ENCODE measurements at regions not wholly inside any gene's neighbourhood (a gene's known extent, or its start where the extent isn't known, plus 50 kb on each side); places are given as distances from the start of the nearest gene placed in this dataset.

DNA sequence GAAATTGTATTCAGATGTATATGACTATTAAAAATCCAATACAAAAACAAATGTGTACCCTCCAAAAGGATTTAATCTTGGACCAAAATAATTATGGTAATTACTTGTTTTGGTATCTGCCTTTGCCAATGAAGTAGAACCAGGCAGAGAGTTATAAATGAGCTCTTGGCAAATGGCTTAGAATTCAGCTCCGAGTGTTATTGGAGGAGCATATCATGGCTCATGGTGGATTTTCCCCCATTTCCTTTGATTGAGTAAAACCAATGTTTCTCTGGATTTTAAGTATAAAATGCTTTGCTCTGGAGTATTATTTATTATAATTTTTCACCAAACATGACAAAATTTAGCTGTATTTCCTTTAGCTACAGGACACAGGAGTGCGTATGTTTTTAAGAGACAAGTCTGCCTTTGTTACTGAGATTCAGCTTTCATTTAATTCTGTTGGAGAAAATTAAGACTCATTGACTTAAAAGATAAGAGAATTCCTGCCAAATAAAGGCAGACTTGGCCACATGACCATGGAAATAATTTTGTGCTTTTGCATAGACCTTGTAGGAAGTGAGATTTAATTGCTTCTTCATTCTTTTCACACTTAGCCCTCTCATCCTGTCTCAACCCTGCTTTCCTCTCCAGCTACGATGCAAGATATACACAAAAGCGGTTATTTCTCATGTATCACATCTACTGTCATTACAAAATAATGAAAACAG is 281.0 kb upstream of the SOX11 start:
- no peaks in the 10 kb centered on the region for H3K36me3 ChIP-seq (ENCODE audit: control insufficient read depth in 2 of 2, insufficient read depth in 2 of 2, low read length in 1 of 2)
- 80% methylated on average over 4 of the region's 4 CpGs for WGBS
- H3K4me3 ChIP-seq (ENCODE audit: low read length in 2 of 2): no peak overlapping the region
- H3K9me3 ChIP-seq (ENCODE audit: control insufficient read depth in 2 of 2, insufficient read depth in 1 of 2, low read length in 1 of 2): no peaks in the 10 kb centered on the region
- DNase-seq (ENCODE audit: low read depth in 6 of 9, low spot score in 9 of 9): no peak
- H3K27ac ChIP-seq (ENCODE audit: low read depth in 1 of 2, low read length in 1 of 2): no peak overlapping the region
- no peaks in the 10 kb centered on the region for H3K4me1 ChIP-seq (ENCODE audit: control insufficient read depth in 2 of 2, insufficient read depth in 2 of 2, low read length in 2 of 2)
- H3K27me3 ChIP-seq (ENCODE audit: control insufficient read depth in 2 of 2, insufficient read depth in 1 of 2, low read length in 1 of 2): no peaks in the 10 kb centered on the region

DNA sequence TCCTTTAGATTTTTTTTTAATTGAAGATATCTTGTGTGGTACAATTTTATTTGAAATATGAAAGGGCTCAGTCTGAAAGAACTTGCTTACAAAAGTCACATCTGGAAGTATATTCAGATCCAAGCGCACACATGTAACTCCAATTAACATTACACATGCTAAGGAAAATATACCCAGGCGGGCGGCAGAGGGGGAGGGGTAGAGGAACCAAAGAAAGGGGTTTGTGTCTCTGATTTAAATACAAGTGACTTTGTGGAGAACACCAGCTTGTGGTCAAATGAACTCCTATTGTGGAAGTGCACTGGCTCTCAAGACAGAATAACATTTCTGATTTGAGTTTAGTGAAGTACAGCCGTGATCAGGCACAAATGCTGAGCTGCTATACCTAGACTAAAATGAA is 280.2 kb upstream of the SOX11 start:
- no peak for DNase-seq (ENCODE audit: low read depth in 6 of 9, low spot score in 9 of 9)
- H3K27me3 ChIP-seq (ENCODE audit: control insufficient read depth in 2 of 2, insufficient read depth in 1 of 2, low read length in 1 of 2): no peaks in the 10 kb centered on the region
- no peaks in the 10 kb centered on the region for H3K4me1 ChIP-seq (ENCODE audit: control insufficient read depth in 2 of 2, insufficient read depth in 2 of 2, low read length in 2 of 2)
- no peak overlapping the region for H3K4me3 ChIP-seq (ENCODE audit: low read length in 2 of 2)
- no peaks in the 10 kb centered on the region for H3K9me3 ChIP-seq (ENCODE audit: control insufficient read depth in 2 of 2, insufficient read depth in 1 of 2, low read length in 1 of 2)
- no peaks in the 10 kb centered on the region for H3K36me3 ChIP-seq (ENCODE audit: control insufficient read depth in 2 of 2, insufficient read depth in 2 of 2, low read length in 1 of 2)
- WGBS: 90% methylated on average over 4 of the region's 4 CpGs
- no peak overlapping the region for H3K27ac ChIP-seq (ENCODE audit: low read depth in 1 of 2, low read length in 1 of 2)

DNA sequence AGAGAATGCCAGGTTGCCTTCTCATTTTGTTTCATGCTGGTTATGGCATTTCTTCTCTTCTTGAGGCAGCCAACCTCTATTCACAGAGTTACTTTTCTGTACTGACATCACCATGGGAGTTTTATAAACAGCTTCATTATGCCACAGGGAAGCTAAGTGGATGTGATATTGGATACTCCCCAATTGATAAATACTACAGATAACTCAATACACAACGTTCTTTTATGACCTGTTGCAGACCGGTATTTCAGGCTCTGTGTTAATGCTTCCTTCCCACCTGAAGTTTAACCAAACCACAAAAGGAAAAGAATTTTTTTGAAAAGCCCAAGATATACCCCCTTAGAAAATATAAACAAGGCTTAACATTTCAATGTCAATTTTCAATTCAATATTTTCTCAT is 258.3 kb upstream of the SOX11 start:
- Histone ChIP-seq H3K4me1 (ENCODE audit: control insufficient read depth in 2 of 2, insufficient read depth in 2 of 2, low read length in 2 of 2) (no peaks in the 10 kb centered on the region), H3K9me3 (ENCODE audit: control insufficient read depth in 2 of 2, insufficient read depth in 1 of 2, low read length in 1 of 2) (no peaks in the 10 kb centered on the region), H3K4me3 (ENCODE audit: low read length in 2 of 2) (no peak overlapping the region), H3K36me3 (ENCODE audit: control insufficient read depth in 2 of 2, insufficient read depth in 2 of 2, low read length in 1 of 2) (no peaks in the 10 kb centered on the region), H3K27ac (ENCODE audit: low read depth in 1 of 2, low read length in 1 of 2) (no peak overlapping the region), H3K27me3 (ENCODE audit: control insufficient read depth in 2 of 2, insufficient read depth in 1 of 2, low read length in 1 of 2) (no peaks in the 10 kb centered on the region)
- WGBS: 31% methylated on average over 2 of the region's 2 CpGs
- no peak for DNase-seq (ENCODE audit: low read depth in 6 of 9, low spot score in 9 of 9)

GRCh38 chr2:5437375-5437774 is 254.8 kb upstream of the SOX11 start:
- Histone ChIP-seq H3K9me3 (ENCODE audit: control insufficient read depth in 2 of 2, insufficient read depth in 1 of 2, low read length in 1 of 2) (no peaks in the 10 kb centered on the region), H3K36me3 (ENCODE audit: control insufficient read depth in 2 of 2, insufficient read depth in 2 of 2, low read length in 1 of 2) (no peaks in the 10 kb centered on the region), H3K4me1 (ENCODE audit: control insufficient read depth in 2 of 2, insufficient read depth in 2 of 2, low read length in 2 of 2) (no peaks in the 10 kb centered on the region), H3K4me3 (ENCODE audit: low read length in 2 of 2) (no peak overlapping the region), H3K27me3 (ENCODE audit: control insufficient read depth in 2 of 2, insufficient read depth in 1 of 2, low read length in 1 of 2) (no peaks in the 10 kb centered on the region), H3K27ac (ENCODE audit: low read depth in 1 of 2, low read length in 1 of 2) (no peak overlapping the region)
- WGBS: 93% methylated on average over 4 of the region's 4 CpGs
- DNase-seq (ENCODE audit: low read depth in 6 of 9, low spot score in 9 of 9): no peak

DNA sequence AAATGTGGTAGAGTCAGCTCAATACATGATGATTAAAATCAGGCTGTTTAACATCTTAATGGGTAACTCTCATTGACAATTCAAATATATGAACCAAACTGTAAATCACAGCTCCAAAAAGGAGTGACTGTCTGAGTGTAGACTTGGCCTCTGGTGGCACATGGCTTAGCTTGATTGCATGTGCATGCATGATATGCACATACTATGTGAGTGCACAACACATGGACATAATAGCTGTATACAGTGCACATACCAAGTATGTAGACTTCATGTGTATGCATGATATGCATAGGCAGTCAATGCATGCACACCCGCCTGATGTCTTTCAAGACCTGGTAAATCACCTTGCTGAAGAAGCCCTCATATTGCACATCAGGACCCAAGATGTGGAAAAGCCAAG is 252.0 kb upstream of the SOX11 start:
- WGBS: 97% methylated on average over 1 of the region's 1 CpG
- no peaks in the 10 kb centered on the region for H3K36me3 ChIP-seq (ENCODE audit: control insufficient read depth in 2 of 2, insufficient read depth in 2 of 2, low read length in 1 of 2)
- no peak overlapping the region for H3K4me3 ChIP-seq (ENCODE audit: low read length in 2 of 2)
- H3K4me1 ChIP-seq (ENCODE audit: control insufficient read depth in 2 of 2, insufficient read depth in 2 of 2, low read length in 2 of 2): no peaks in the 10 kb centered on the region
- no peak for DNase-seq (ENCODE audit: low read depth in 6 of 9, low spot score in 9 of 9)
- no peaks in the 10 kb centered on the region for H3K9me3 ChIP-seq (ENCODE audit: control insufficient read depth in 2 of 2, insufficient read depth in 1 of 2, low read length in 1 of 2)
- H3K27ac ChIP-seq (ENCODE audit: low read depth in 1 of 2, low read length in 1 of 2): no peak overlapping the region
- H3K27me3 ChIP-seq (ENCODE audit: control insufficient read depth in 2 of 2, insufficient read depth in 1 of 2, low read length in 1 of 2): no peaks in the 10 kb centered on the region

- Histone ChIP-seq H3K9me3 (ENCODE audit: control insufficient read depth in 2 of 2, insufficient read depth in 1 of 2, low read length in 1 of 2) (no peaks in the 10 kb centered on the region), H3K4me1 (ENCODE audit: control insufficient read depth in 2 of 2, insufficient read depth in 2 of 2, low read length in 2 of 2) (no peaks in the 10 kb centered on the region), H3K36me3 (ENCODE audit: control insufficient read depth in 2 of 2, insufficient read depth in 2 of 2, low read length in 1 of 2) (no peaks in the 10 kb centered on the region), H3K4me3 (ENCODE audit: low read length in 2 of 2) (no peak overlapping the region), H3K27me3 (ENCODE audit: control insufficient read depth in 2 of 2, insufficient read depth in 1 of 2, low read length in 1 of 2) (no peaks in the 10 kb centered on the region), H3K27ac (ENCODE audit: low read depth in 1 of 2, low read length in 1 of 2) (no peak overlapping the region)
- DNase-seq (ENCODE audit: low read depth in 6 of 9, low spot score in 9 of 9): no peak
- 89% methylated on average over 9 of the region's 9 CpGs for WGBS
These were observed 249.4 kb upstream of the SOX11 start for GRCh38 chr2:5442736-5443135.

DNA sequence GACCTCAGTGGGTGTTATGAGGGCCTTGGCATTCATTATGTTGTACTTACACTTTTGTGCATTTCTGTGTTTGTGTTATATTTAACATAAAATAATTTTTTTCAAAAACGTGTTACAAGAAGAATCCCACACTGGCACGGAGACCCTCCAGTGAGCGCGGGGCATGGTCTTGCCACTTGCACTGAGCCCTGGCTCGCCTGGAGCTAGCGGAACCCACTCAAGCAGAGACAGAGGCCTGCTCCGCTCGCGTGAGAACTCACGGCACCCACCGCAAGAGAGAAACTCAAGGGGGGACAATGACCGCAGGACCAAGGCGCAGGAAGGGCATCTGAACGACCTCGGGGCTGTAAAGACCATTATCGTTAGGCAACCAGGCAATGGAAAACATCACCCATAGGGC is 248.0 kb upstream of the SOX11 start:
- Histone ChIP-seq H3K9me3 (ENCODE audit: control insufficient read depth in 2 of 2, insufficient read depth in 1 of 2, low read length in 1 of 2) (no peaks in the 10 kb centered on the region), H3K4me1 (ENCODE audit: control insufficient read depth in 2 of 2, insufficient read depth in 2 of 2, low read length in 2 of 2) (no peaks in the 10 kb centered on the region), H3K36me3 (ENCODE audit: control insufficient read depth in 2 of 2, insufficient read depth in 2 of 2, low read length in 1 of 2) (no peaks in the 10 kb centered on the region), H3K27me3 (ENCODE audit: control insufficient read depth in 2 of 2, insufficient read depth in 1 of 2, low read length in 1 of 2) (no peaks in the 10 kb centered on the region), H3K4me3 (ENCODE audit: low read length in 2 of 2) (no peak overlapping the region), H3K27ac (ENCODE audit: low read depth in 1 of 2, low read length in 1 of 2) (no peak overlapping the region)
- 96% methylated on average over 16 of the region's 16 CpGs for WGBS
- no peak for DNase-seq (ENCODE audit: low read depth in 6 of 9, low spot score in 9 of 9)

- H3K27me3 ChIP-seq (ENCODE audit: control insufficient read depth in 2 of 2, insufficient read depth in 1 of 2, low read length in 1 of 2): no peaks in the 10 kb centered on the region
- no peak for DNase-seq (ENCODE audit: low read depth in 6 of 9, low spot score in 9 of 9)
These were observed 247.3 kb upstream of the SOX11 start for GRCh38 chr2:5444854-5445253.

GRCh38 chr2:5449867-5450266 is 242.3 kb upstream of the SOX11 start:
- no peak for DNase-seq (ENCODE audit: low read depth in 6 of 9, low spot score in 9 of 9)
- Histone ChIP-seq H3K27ac (ENCODE audit: low read depth in 1 of 2, low read length in 1 of 2) (no peak overlapping the region), H3K4me1 (ENCODE audit: control insufficient read depth in 2 of 2, insufficient read depth in 2 of 2, low read length in 2 of 2) (no peaks in the 10 kb centered on the region), H3K36me3 (ENCODE audit: control insufficient read depth in 2 of 2, insufficient read depth in 2 of 2, low read length in 1 of 2) (no peaks in the 10 kb centered on the region), H3K4me3 (ENCODE audit: low read length in 2 of 2) (no peak overlapping the region), H3K9me3 (ENCODE audit: control insufficient read depth in 2 of 2, insufficient read depth in 1 of 2, low read length in 1 of 2) (no peaks in the 10 kb centered on the region), H3K27me3 (ENCODE audit: control insufficient read depth in 2 of 2, insufficient read depth in 1 of 2, low read length in 1 of 2) (no peaks in the 10 kb centered on the region)

More at GRCh38 chr2:5444854-5445253, 247.3 kb upstream of the SOX11 start:
- no peaks in the 10 kb centered on the region for H3K36me3 ChIP-seq (ENCODE audit: control insufficient read depth in 2 of 2, insufficient read depth in 2 of 2, low read length in 1 of 2)
- no peak overlapping the region for H3K4me3 ChIP-seq (ENCODE audit: low read length in 2 of 2)
- no peaks in the 10 kb centered on the region for H3K4me1 ChIP-seq (ENCODE audit: control insufficient read depth in 2 of 2, insufficient read depth in 2 of 2, low read length in 2 of 2)
- no peaks in the 10 kb centered on the region for H3K9me3 ChIP-seq (ENCODE audit: control insufficient read depth in 2 of 2, insufficient read depth in 1 of 2, low read length in 1 of 2)
- H3K27ac ChIP-seq (ENCODE audit: low read depth in 1 of 2, low read length in 1 of 2): no peak overlapping the region
- 96% methylated on average over 4 of the region's 4 CpGs for WGBS
